Liver (tissue), 8 donors: ENCODE measurements at regions not wholly inside any gene's neighbourhood (a gene's known extent, or its start where the extent isn't known, plus 50 kb on each side); places are given as distances from the start of the nearest gene placed in this dataset.

Source experiments
- DNase-seq: peaks from one replicate; pipeline ENCODE4 v3.0.0-alpha.2; 2017; ENCODE audit warnings: low spot score
- H3K27ac ChIP-seq, 2 donors: one replicate each; pipeline ENCODE4 v1.7.0; 2013; ENCODE audit warnings: inconsistent platforms in 2 of 2, low read length in 2 of 2, control low read depth in 1 of 2, low read depth in 1 of 2, mild to moderate bottlenecking in 1 of 2
- H3K27me3 ChIP-seq, 4 donors: one replicate each; pipeline versions ENCODE4 v1.6.1 to v1.7.0; 2013; ENCODE audit warnings: low read length in 3 of 4, inconsistent platforms in 1 of 4, mild to moderate bottlenecking in 1 of 4, moderate library complexity in 1 of 4; ENCODE audit not compliant: control insufficient read depth in 4 of 4, insufficient read depth in 4 of 4
- H3K36me3 ChIP-seq, 4 donors: one replicate each; pipeline versions ENCODE4 v1.6.1 to v1.7.0; 2013; ENCODE audit warnings: low read length in 3 of 4, mild to moderate bottlenecking in 3 of 4, low read depth in 1 of 4, moderate library complexity in 1 of 4; ENCODE audit not compliant: control insufficient read depth in 4 of 4, insufficient read depth in 3 of 4
- H3K4me1 ChIP-seq, 4 donors: one replicate each; pipeline versions ENCODE4 v1.6.1 to v1.7.0; 2013; ENCODE audit warnings: low read length in 3 of 4, mild to moderate bottlenecking in 3 of 4, moderate library complexity in 1 of 4; ENCODE audit not compliant: control insufficient read depth in 4 of 4, insufficient read depth in 4 of 4
- H3K4me3 ChIP-seq, 3 donors: one replicate each; pipeline versions ENCODE4 v1.6.1 to v1.7.0; 2013; ENCODE audit warnings: low read length in 3 of 3, control low read depth in 1 of 3, low read depth in 1 of 3, mild to moderate bottlenecking in 1 of 3
- H3K9ac ChIP-seq, 2 donors: one replicate each; pipeline ENCODE4 v1.7.0; 2013; ENCODE audit warnings: low read length in 2 of 2, mild to moderate bottlenecking in 2 of 2, moderate library complexity in 2 of 2, control low read depth in 1 of 2, low read depth in 1 of 2
- H3K9me3 ChIP-seq, 4 donors: one replicate each; pipeline versions ENCODE4 v1.6.1 to v1.7.0; 2013; ENCODE audit warnings: low read length in 3 of 4; ENCODE audit not compliant: control insufficient read depth in 4 of 4
- EGR1 ChIP-seq, 2 donors: IDR thresholded peaks; 2 replicates each; pipeline ENCODE4 v1.6.1; 2016 to 2018; ENCODE audit warnings: antibody characterized with exemption in 2 of 2, low read depth in 2 of 2
- FOXA1 ChIP-seq: IDR thresholded peaks from 2 replicates; pipeline ENCODE4 v1.6.1; 2016; ENCODE audit warnings: antibody characterized with exemption
- FOXA2 ChIP-seq: IDR thresholded peaks from 2 replicates; pipeline ENCODE4 v1.6.1; 2016; ENCODE audit warnings: antibody characterized with exemption
- GABPA ChIP-seq, 2 donors: IDR thresholded peaks in 1 of 2; conservative IDR thresholded peaks in 1 of 2; 2 replicates each; pipeline ENCODE4 v1.6.1; 2016; ENCODE audit warnings: antibody characterized with exemption in 2 of 2, mild to moderate bottlenecking in 1 of 2, moderate library complexity in 1 of 2
- HNF4A ChIP-seq, 2 donors: conservative IDR thresholded peaks; 2 replicates each; pipeline ENCODE4 v1.6.1; 2016; ENCODE audit warnings: antibody characterized with exemption in 2 of 2, mild to moderate bottlenecking in 2 of 2
- JUND ChIP-seq, 2 donors: IDR thresholded peaks; 2 replicates each; pipeline ENCODE4 v1.6.1; 2016; ENCODE audit warnings: antibody characterized with exemption in 2 of 2
- NR2F2 ChIP-seq: IDR thresholded peaks from 2 replicates; pipeline ENCODE4 v1.6.1; 2016; ENCODE audit warnings: antibody characterized with exemption
- RAD21 ChIP-seq, 2 donors: IDR thresholded peaks; 2 replicates each; pipeline ENCODE4 v1.6.1; 2016; ENCODE audit warnings: antibody characterized with exemption in 2 of 2, mild to moderate bottlenecking in 2 of 2
- RXRA ChIP-seq, 2 donors: IDR thresholded peaks; 2 replicates each; pipeline ENCODE4 v1.6.1; 2017 to 2018; ENCODE audit warnings: antibody characterized with exemption in 2 of 2, mild to moderate bottlenecking in 1 of 2
- SP1 ChIP-seq: IDR thresholded peaks from 2 replicates; pipeline ENCODE4 v1.6.1; 2018; ENCODE audit warnings: antibody characterized with exemption, mild to moderate bottlenecking
- TAF1 ChIP-seq: conservative IDR thresholded peaks from 2 replicates; pipeline ENCODE4 v1.6.1; 2016; ENCODE audit warnings: antibody characterized with exemption, mild to moderate bottlenecking
- YY1 ChIP-seq: IDR thresholded peaks from 2 replicates; pipeline ENCODE4 v1.6.1; 2016; ENCODE audit warnings: antibody characterized with exemption, mild to moderate bottlenecking
- WGBS: extraction: QIAGEN DNeasy Blood & Tissue Kit; methylation state at CpG from one replicate; pipeline ENCODE4 v1.1.7; 2013; 5-methylcytosine and 5-hydroxymethylcytosine counted together
- TF ChIP-seq, protein P1 (sequence below): IDR thresholded peaks from 2 replicates; pipeline ENCODE4 v1.6.1; 2016; ENCODE audit warnings: antibody characterized with exemption
- TF ChIP-seq, protein P2 (sequence below): IDR thresholded peaks from 2 replicates; pipeline ENCODE4 v1.6.1; 2016; ENCODE audit warnings: antibody characterized with exemption
- TF ChIP-seq, protein P3 (sequence below): fragments of 150-350 bp; IDR thresholded peaks from 2 replicates; pipeline ENCODE4 v1.5.1; 2017; ENCODE audit warnings: improper control_type of control experiment, low read depth, low read length; ENCODE audit not compliant: missing input control
- TF ChIP-seq, protein P4 (sequence below): IDR thresholded peaks from 2 replicates; pipeline ENCODE4 v1.6.1; 2016; ENCODE audit warnings: antibody characterized with exemption, mild to moderate bottlenecking
- TF ChIP-seq, protein P5 (sequence below): IDR thresholded peaks from 2 replicates; pipeline ENCODE4 v1.6.1; 2016; ENCODE audit warnings: antibody characterized with exemption
- donor health status: healthy.
- donor health status: healthy.
- donor health status: healthy.
- donor health status: healthy.
- donor health status: healthy.

DNA sequence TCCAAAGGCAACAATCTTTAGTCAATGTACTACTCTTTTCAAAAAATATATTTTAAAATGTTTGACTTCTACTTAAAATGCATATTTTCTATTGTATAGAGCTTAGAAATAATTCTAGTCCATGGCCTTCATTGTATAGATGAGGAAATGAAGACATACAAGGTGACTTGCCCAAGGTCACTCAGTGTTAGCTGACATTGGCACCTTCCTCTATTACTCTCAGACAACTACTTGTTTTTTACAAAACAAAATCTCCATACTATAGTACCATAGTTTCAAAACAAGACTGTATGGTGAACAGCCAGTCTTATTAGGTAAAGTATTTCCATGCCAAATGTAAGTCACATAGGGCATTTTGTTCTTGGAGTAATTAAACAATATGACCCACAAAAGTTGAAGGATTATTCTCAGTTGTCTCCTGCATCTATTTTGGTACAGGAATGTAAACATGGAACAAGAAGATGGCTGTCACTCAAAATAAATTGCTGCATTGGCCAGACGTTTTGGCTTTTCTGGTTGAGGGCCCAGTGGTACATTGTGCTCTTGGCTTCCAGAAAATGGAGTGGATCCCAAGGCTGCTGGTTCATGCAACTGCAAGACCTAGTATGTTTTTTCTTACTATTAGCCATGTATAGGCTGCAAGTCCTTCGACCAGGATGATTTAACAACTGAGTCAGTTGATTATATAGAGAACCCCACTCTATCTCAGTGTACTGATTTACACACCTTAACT, 54.3 kb upstream of the NOX3 start (continued):
- TF ChIP-seq, protein P1, sequence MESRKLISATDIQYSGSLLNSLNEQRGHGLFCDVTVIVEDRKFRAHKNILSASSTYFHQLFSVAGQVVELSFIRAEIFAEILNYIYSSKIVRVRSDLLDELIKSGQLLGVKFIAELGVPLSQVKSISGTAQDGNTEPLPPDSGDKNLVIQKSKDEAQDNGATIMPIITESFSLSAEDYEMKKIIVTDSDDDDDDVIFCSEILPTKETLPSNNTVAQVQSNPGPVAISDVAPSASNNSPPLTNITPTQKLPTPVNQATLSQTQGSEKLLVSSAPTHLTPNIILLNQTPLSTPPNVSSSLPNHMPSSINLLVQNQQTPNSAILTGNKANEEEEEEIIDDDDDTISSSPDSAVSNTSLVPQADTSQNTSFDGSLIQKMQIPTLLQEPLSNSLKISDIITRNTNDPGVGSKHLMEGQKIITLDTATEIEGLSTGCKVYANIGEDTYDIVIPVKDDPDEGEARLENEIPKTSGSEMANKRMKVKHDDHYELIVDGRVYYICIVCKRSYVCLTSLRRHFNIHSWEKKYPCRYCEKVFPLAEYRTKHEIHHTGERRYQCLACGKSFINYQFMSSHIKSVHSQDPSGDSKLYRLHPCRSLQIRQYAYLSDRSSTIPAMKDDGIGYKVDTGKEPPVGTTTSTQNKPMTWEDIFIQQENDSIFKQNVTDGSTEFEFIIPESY = no peak
- TF ChIP-seq, protein P2, sequence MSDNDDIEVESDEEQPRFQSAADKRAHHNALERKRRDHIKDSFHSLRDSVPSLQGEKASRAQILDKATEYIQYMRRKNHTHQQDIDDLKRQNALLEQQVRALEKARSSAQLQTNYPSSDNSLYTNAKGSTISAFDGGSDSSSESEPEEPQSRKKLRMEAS = no peak

DNA sequence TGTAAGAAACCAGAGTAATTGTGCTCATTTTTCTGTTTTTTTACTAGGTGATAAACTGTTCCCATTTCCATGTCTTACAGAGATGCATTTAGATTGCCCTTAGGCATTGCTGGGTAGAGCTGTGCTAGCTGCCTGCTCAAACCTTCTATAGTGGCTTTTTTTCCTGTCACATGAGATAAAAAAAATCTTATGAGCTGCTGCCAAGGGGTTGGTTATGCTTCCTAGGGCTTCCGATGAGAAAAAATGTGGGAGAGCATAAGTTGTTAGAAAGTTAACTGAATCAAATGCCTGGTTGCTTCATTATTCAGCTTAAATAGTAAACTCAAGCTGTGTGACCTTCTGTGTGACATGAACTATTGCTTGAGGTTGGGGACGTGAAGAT, 50.0 kb upstream of the NOX3 start:
- H3K27me3 ChIP-seq = no peaks in the 10 kb centered on the region
- no peaks in the 10 kb centered on the region for H3K36me3 ChIP-seq
- no peaks in the 10 kb centered on the region for H3K4me1 ChIP-seq
- no peak for DNase-seq
- H3K9ac ChIP-seq = no peak overlapping the region
- no peaks in the 10 kb centered on the region for H3K9me3 ChIP-seq
- 53% methylated on average over 2 of the region's 2 CpGs for WGBS
- TF ChIP-seq HNF4A (conservative IDR thresholded peaks at IDR 0.05) (no peak), SP1 (no peak), GABPA (IDR thresholded peaks at IDR 0.05 in 1 of 2, conservative IDR thresholded peaks at IDR 0.05 in 1 of 2) (no peak), RAD21 (IDR thresholded peaks at IDR 0.05) (no peak), FOXA2 (no peak), RXRA (IDR thresholded peaks at IDR 0.05) (no peak), FOXA1 (no peak), JUND (IDR thresholded peaks at IDR 0.05) (no peak), EGR1 (IDR thresholded peaks at IDR 0.05; ENCODE audit: low read depth in 2 of 2) (no peak), NR2F2 (no peak), YY1 (no peak), TAF1 (no peak)
- TF ChIP-seq, protein P3, sequence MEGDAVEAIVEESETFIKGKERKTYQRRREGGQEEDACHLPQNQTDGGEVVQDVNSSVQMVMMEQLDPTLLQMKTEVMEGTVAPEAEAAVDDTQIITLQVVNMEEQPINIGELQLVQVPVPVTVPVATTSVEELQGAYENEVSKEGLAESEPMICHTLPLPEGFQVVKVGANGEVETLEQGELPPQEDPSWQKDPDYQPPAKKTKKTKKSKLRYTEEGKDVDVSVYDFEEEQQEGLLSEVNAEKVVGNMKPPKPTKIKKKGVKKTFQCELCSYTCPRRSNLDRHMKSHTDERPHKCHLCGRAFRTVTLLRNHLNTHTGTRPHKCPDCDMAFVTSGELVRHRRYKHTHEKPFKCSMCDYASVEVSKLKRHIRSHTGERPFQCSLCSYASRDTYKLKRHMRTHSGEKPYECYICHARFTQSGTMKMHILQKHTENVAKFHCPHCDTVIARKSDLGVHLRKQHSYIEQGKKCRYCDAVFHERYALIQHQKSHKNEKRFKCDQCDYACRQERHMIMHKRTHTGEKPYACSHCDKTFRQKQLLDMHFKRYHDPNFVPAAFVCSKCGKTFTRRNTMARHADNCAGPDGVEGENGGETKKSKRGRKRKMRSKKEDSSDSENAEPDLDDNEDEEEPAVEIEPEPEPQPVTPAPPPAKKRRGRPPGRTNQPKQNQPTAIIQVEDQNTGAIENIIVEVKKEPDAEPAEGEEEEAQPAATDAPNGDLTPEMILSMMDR = no peak
- TF ChIP-seq, protein P1 = no peak
- TF ChIP-seq, protein P4, sequence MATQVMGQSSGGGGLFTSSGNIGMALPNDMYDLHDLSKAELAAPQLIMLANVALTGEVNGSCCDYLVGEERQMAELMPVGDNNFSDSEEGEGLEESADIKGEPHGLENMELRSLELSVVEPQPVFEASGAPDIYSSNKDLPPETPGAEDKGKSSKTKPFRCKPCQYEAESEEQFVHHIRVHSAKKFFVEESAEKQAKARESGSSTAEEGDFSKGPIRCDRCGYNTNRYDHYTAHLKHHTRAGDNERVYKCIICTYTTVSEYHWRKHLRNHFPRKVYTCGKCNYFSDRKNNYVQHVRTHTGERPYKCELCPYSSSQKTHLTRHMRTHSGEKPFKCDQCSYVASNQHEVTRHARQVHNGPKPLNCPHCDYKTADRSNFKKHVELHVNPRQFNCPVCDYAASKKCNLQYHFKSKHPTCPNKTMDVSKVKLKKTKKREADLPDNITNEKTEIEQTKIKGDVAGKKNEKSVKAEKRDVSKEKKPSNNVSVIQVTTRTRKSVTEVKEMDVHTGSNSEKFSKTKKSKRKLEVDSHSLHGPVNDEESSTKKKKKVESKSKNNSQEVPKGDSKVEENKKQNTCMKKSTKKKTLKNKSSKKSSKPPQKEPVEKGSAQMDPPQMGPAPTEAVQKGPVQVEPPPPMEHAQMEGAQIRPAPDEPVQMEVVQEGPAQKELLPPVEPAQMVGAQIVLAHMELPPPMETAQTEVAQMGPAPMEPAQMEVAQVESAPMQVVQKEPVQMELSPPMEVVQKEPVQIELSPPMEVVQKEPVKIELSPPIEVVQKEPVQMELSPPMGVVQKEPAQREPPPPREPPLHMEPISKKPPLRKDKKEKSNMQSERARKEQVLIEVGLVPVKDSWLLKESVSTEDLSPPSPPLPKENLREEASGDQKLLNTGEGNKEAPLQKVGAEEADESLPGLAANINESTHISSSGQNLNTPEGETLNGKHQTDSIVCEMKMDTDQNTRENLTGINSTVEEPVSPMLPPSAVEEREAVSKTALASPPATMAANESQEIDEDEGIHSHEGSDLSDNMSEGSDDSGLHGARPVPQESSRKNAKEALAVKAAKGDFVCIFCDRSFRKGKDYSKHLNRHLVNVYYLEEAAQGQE = no peak
- TF ChIP-seq, protein P5, sequence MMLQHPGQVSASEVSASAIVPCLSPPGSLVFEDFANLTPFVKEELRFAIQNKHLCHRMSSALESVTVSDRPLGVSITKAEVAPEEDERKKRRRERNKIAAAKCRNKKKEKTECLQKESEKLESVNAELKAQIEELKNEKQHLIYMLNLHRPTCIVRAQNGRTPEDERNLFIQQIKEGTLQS = no peak
- TF ChIP-seq, protein P2 = no peak
- no peak overlapping the region for H3K27ac ChIP-seq
- no peak overlapping the region for H3K4me3 ChIP-seq
